HUES48 (cell line): ENCODE measurements at regions not wholly inside any gene's neighbourhood (a gene's known extent, or its start where the extent isn't known, plus 50 kb on each side); places are given as distances from the start of the nearest gene placed in this dataset.
"Not testable (repeated sequence)": the region's sequence is repeated elsewhere in the genome, so short reads cannot be mapped to it uniquely, and the experiment has no call there.

ENCODE experiments used
- H3K27ac ChIP-seq: one replicate; pipeline ENCODE4 v1.7.0; 2013; ENCODE audit warnings: low read depth, low read length, inconsistent platforms
- H3K27me3 ChIP-seq: 2 replicates; pipeline ENCODE4 v1.6.1; 2013; ENCODE audit warnings: mild to moderate bottlenecking, low read length; ENCODE audit not compliant: control insufficient read depth, insufficient read depth
- H3K36me3 ChIP-seq: 2 replicates; pipeline ENCODE4 v1.6.1; 2013; ENCODE audit warnings: low read length; ENCODE audit not compliant: control insufficient read depth, insufficient read depth
- H3K4me1 ChIP-seq: 2 replicates; pipeline ENCODE4 v1.6.1; 2013; ENCODE audit warnings: mild to moderate bottlenecking, low read length; ENCODE audit not compliant: control insufficient read depth, insufficient read depth
- H3K4me3 ChIP-seq: 2 replicates; pipeline ENCODE4 v1.5.1; 2013; ENCODE audit warnings: mild to moderate bottlenecking, low read depth, low read length
- H3K9ac ChIP-seq: 2 replicates; pipeline ENCODE4 v1.6.1; 2013; ENCODE audit warnings: mild to moderate bottlenecking, low read depth, low read length, moderate library complexity
- H3K9me3 ChIP-seq: 2 replicates; pipeline ENCODE4 v1.6.1; 2013; ENCODE audit warnings: low read length; ENCODE audit not compliant: control insufficient read depth, insufficient read depth

DNA sequence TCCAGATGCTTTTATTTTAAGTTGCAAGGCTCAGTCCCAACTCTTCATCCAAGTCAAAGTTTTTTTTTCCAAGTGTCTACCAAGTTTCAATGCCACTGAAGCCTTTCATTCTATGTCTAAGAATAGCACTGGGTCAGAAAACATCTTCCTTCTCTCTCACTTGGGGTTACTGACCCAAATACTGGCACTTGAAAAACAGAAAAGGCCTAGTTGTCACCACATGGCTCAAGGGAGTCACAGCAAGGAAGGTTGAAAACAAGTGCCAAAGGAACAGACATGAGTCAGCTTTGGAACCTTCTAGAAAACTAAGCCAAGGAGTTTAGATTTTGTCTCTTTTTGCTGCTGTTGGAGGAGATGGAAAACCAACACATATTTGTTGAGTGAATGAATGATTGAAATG lies 146.5 kb downstream of the COPS8 start:
- H3K9me3 ChIP-seq: no peaks in the 10 kb centered on the region
- no peaks in the 10 kb centered on the region for H3K36me3 ChIP-seq
- H3K27me3 ChIP-seq: no peaks in the 10 kb centered on the region
- no peak overlapping the region for H3K27ac ChIP-seq
- no peaks in the 10 kb centered on the region for H3K4me1 ChIP-seq
- no peak overlapping the region for H3K4me3 ChIP-seq
- H3K9ac ChIP-seq: no peak overlapping the region

DNA sequence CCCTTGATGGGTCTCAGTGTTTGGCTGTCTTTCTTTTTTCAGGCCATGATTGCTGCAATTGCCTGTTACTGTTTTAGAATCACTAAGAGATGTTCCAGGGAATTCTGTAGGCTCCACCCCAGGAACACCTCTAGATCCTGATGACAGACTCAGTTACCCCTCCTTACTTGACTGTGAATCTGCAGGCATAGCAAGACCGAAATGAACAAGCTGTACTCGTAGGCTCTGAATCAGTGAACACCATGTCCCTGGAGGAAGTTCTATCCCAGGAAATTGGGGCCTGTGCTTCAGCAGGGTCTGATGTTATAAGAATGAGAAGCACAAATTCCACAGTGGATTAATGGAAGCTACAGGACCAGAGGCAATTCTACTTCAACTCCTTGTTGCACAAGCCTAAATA lies 148.6 kb downstream of the COPS8 start:
- H3K27ac ChIP-seq: no peak overlapping the region
- H3K9ac ChIP-seq: no peak overlapping the region

GRCh38 chr2:237235383-237236095 lies 149.8 kb downstream of the COPS8 start:
- no peaks in the 10 kb centered on the region for H3K27me3 ChIP-seq
- no peaks in the 10 kb centered on the region for H3K36me3 ChIP-seq
- H3K9me3 ChIP-seq: no peaks in the 10 kb centered on the region
- H3K4me3 ChIP-seq: no peak overlapping the region
- H3K9ac ChIP-seq: no peak overlapping the region
- no peaks in the 10 kb centered on the region for H3K4me1 ChIP-seq
- no peak overlapping the region for H3K27ac ChIP-seq

More for the DNA sequence above, 148.6 kb downstream of the COPS8 start:
- H3K4me3 ChIP-seq: no peak overlapping the region
- no peaks in the 10 kb centered on the region for H3K9me3 ChIP-seq
- H3K4me1 ChIP-seq: no peaks in the 10 kb centered on the region
- H3K27me3 ChIP-seq: no peaks in the 10 kb centered on the region
- H3K36me3 ChIP-seq: no peaks in the 10 kb centered on the region

- H3K4me3 ChIP-seq: no peak overlapping the region
- 0 out of 2 replicates have a peak, but pooled peaks cover 4% of the 10 kb centered on the region for H3K9me3 ChIP-seq
- H3K9ac ChIP-seq: no peak overlapping the region
- no peaks in the 10 kb centered on the region for H3K36me3 ChIP-seq
- H3K4me1 ChIP-seq: no peaks in the 10 kb centered on the region
- no peaks in the 10 kb centered on the region for H3K27me3 ChIP-seq
- no peak overlapping the region for H3K27ac ChIP-seq
These were observed 150.5 kb downstream of the COPS8 start for GRCh38 chr2:237236188-237236587.

DNA sequence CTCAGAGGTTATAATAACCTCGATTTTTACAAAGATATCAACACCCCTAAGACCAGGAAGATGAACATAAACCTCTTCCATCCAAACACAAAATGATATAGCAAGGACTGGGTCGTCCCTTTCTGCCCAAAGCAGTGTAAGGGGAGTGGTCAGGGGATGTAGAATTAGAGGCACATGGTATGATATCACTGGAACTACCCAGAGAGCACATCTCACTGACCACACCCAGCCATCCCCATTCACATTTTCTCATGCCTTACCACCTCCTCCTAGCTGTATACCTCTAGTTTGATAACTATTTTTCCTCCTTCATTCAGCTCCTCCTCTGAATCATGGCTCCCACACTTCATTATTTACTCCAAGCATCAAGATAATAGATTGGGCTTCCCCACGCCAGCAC lies 152.6 kb downstream of the COPS8 start:
- Histone ChIP-seq H3K4me1 (no peaks in the 10 kb centered on the region), H3K9me3 (peaks cover 19% of the 10 kb centered on the region; the same call in 1 of the 2 replicates), H3K27ac (no peak overlapping the region), H3K27me3 (no peaks in the 10 kb centered on the region), H3K9ac (no peak overlapping the region), H3K4me3 (no peak overlapping the region), H3K36me3 (no peaks in the 10 kb centered on the region)

GRCh38 chr2:237240252-237240651 lies 154.6 kb downstream of the COPS8 start:
- H3K4me3 ChIP-seq: no peak overlapping the region
- H3K9ac ChIP-seq: no peak overlapping the region
- no peaks in the 10 kb centered on the region for H3K36me3 ChIP-seq
- no peaks in the 10 kb centered on the region for H3K27me3 ChIP-seq
- no peaks in the 10 kb centered on the region for H3K4me1 ChIP-seq
- H3K27ac ChIP-seq: no peak overlapping the region
- H3K9me3 ChIP-seq: peaks cover 22% of the 10 kb centered on the region; the same call in 1 of the 2 replicates

- H3K9ac ChIP-seq, H3K4me3 ChIP-seq, H3K4me1 ChIP-seq, H3K36me3 ChIP-seq, H3K27me3 ChIP-seq, H3K27ac ChIP-seq: not testable (repeated sequence)
- H3K9me3 ChIP-seq: peaks cover 22% of the 10 kb centered on the region; the same call in 1 of the 2 replicates
These were observed 155.2 kb downstream of the COPS8 start for GRCh38 chr2:237240868-237241267.

DNA sequence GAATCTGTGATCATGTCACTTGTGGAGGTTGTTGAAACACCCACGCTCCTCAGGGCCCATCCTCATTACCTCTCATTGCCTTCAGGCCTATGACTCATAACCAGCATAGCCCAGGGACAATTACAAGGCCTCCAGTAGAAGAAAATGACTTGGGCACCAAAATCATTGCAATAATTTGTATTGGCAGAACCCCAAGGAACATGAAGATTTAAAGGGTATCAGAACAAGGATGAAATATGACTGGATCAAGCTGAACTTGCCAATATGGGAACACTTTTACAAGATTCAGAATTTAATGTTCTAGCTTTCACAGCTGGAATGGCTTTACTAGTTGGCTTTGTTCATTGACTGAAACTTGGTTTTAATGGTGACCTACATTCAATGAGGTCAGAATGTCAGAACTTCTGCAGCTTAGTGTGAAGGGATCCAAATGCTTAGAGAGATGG lies 156.4 kb downstream of the COPS8 start:
- Histone ChIP-seq H3K4me3 (no peak overlapping the region), H3K4me1 (no peaks in the 10 kb centered on the region), H3K27ac (no peak overlapping the region), H3K9ac (no peak overlapping the region), H3K27me3 (no peaks in the 10 kb centered on the region), H3K36me3 (no peaks in the 10 kb centered on the region), H3K9me3 (peaks cover 22% of the 10 kb centered on the region; the same call in 1 of the 2 replicates)

- no peak overlapping the region for H3K4me3 ChIP-seq
- peaks cover 22% of the 10 kb centered on the region; the same call in 1 of the 2 replicates for H3K9me3 ChIP-seq
- H3K4me1 ChIP-seq: no peaks in the 10 kb centered on the region
These were observed 157.8 kb downstream of the COPS8 start for GRCh38 chr2:237243487-237243886.

DNA sequence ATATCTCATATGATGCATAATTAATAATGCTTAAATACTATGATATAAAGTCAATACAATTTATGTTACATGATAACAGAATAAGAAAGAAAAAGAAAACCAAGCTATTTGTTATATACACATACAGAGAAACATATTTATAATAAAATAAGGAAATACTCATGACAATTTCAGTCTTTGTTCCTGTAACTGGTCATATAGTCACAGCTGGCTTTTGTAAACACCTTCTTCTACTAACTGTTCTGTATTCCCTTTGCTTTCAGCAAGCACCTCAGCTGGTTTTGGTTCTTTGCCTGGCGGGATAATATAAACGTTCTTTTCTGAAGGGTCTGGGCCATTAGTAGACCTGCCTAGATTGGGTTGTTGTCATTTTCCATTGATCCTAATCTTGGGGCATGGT lies 158.5 kb downstream of the COPS8 start:
- H3K27ac ChIP-seq: no peak overlapping the region
- H3K27me3 ChIP-seq: no peaks in the 10 kb centered on the region
- H3K9ac ChIP-seq: no peak overlapping the region
- H3K4me3 ChIP-seq: no peak overlapping the region
- peaks cover 22% of the 10 kb centered on the region; the same call in 1 of the 2 replicates for H3K9me3 ChIP-seq
- no peaks in the 10 kb centered on the region for H3K36me3 ChIP-seq
- no peaks in the 10 kb centered on the region for H3K4me1 ChIP-seq

More at GRCh38 chr2:237243487-237243886, 157.8 kb downstream of the COPS8 start:
- no peaks in the 10 kb centered on the region for H3K27me3 ChIP-seq
- no peak overlapping the region for H3K9ac ChIP-seq
- no peak overlapping the region for H3K27ac ChIP-seq
- H3K36me3 ChIP-seq: no peaks in the 10 kb centered on the region

GRCh38 chr2:237244976-237245646 lies 159.4 kb downstream of the COPS8 start:
- no peak overlapping the region for H3K4me3 ChIP-seq
- no peak overlapping the region for H3K27ac ChIP-seq
- peaks cover 22% of the 10 kb centered on the region; the same call in 1 of the 2 replicates for H3K9me3 ChIP-seq
- no peaks in the 10 kb centered on the region for H3K36me3 ChIP-seq
- H3K9ac ChIP-seq: no peak overlapping the region
- no peaks in the 10 kb centered on the region for H3K4me1 ChIP-seq
- no peaks in the 10 kb centered on the region for H3K27me3 ChIP-seq
